Muscle of leg (tissue), 3 donors: ENCODE measurements at regions not wholly inside any gene's neighbourhood (a gene's known extent, or its start where the extent isn't known, plus 50 kb on each side); places are given as distances from the start of the nearest gene placed in this dataset.

Experiments used
- DNase-seq: peaks from one replicate; pipeline ENCODE4 v3.0.0; 2013
- H3K27ac ChIP-seq: one replicate; pipeline ENCODE4 v1.5.1; 2013; ENCODE audit warnings: mild to moderate bottlenecking, low read length, control low read depth
- H3K27me3 ChIP-seq: one replicate; pipeline ENCODE4 v1.6.1; 2013; ENCODE audit warnings: low read length; ENCODE audit not compliant: control insufficient read depth, insufficient read depth
- H3K36me3 ChIP-seq: one replicate; pipeline ENCODE4 v1.6.1; 2013; ENCODE audit warnings: low read length; ENCODE audit not compliant: control insufficient read depth, insufficient read depth
- H3K4me1 ChIP-seq: one replicate; pipeline ENCODE4 v1.6.1; 2013; ENCODE audit warnings: low read length; ENCODE audit not compliant: control insufficient read depth, insufficient read depth
- H3K4me3 ChIP-seq: one replicate; pipeline ENCODE4 v1.5.1; 2013; ENCODE audit warnings: low read length, control low read depth
- H3K9me3 ChIP-seq: replicated peaks from 2 replicates; pipeline ENCODE4 v1.6.1; 2013; ENCODE audit warnings: low read depth, low read length; ENCODE audit not compliant: control insufficient read depth
- WGBS: methylation state at CpG from one replicate; pipeline ENCODE4 v1.1.5; 2013; ENCODE audit warnings: missing lambda C conversion rate; ENCODE audit not compliant: insufficient coverage; 5-methylcytosine and 5-hydroxymethylcytosine counted together

DNA sequence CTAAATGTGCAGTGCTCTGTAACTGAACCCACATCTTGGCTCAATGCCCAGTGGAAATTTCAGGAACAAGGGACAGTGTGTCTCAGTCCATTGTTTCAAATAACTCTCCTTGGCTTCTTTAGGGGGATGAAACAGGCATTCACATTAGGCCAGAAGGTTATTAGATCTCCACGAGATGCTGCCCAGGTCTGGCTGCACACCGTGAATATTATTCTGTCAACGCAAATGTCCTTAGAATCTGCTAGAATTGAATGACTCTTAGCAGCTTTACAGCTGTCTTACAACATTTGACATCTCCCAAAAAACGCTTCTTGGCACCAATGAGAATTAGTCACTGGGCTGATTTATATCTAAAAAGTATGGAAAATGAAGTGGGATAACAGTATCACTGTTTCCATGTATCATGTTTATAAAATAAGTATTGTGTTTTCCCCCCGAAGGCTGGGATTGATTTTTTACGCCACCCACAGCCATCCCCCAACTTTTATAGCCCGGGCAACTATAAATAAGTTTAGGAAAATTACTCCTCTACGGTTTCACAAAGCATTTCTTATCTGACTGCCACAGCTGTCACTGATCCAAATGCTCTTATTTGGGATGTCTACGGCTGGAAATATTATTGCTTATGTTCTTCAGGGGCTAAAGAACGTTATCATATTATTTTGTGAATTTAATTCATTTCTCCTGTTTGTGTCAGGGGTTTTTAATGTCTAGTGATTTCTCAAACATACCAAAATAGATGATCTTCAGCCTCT is 559.7 kb upstream of the FAT1 start:
- H3K9me3 ChIP-seq: no peaks in the 10 kb centered on the region
- no peak overlapping the region for H3K4me3 ChIP-seq
- WGBS: 6% methylated on average over 2 of the region's 10 CpGs
- peak; percentile 67 for DNase-seq
- H3K36me3 ChIP-seq: no peaks in the 10 kb centered on the region
- peak overlapping the region; percentile 22 for H3K27ac ChIP-seq
- H3K27me3 ChIP-seq: no peaks in the 10 kb centered on the region
- peaks cover 3% of the 10 kb centered on the region for H3K4me1 ChIP-seq

DNA sequence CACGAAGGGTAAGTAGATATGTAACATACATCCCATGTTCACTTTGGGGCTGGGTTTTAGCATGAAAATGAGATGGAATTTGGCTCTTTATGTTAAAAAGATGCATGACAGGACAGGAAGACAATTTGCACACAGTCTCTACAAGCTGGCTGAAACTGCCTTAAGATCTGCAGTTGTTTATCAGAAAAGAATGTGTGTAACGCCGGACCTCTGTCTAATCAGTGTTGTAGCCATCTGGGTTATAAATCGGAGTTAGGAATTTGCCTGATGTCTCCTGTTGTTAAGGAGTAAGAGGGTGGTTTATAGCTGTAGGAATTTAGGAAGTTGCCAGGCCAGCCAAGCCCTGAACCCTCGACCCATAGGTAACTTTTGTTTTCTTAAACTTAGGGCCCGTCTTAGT is 562.9 kb upstream of the FAT1 start:
- no peaks in the 10 kb centered on the region for H3K9me3 ChIP-seq
- H3K4me3 ChIP-seq: no peak overlapping the region
- no peaks in the 10 kb centered on the region for H3K36me3 ChIP-seq
- DNase-seq: no peak
- H3K27ac ChIP-seq: no peak overlapping the region
- no CpG with 5 or more reads among the region's 6 CpGs for WGBS
- H3K27me3 ChIP-seq: no peaks in the 10 kb centered on the region
- H3K4me1 ChIP-seq: peaks cover 3% of the 10 kb centered on the region

DNA sequence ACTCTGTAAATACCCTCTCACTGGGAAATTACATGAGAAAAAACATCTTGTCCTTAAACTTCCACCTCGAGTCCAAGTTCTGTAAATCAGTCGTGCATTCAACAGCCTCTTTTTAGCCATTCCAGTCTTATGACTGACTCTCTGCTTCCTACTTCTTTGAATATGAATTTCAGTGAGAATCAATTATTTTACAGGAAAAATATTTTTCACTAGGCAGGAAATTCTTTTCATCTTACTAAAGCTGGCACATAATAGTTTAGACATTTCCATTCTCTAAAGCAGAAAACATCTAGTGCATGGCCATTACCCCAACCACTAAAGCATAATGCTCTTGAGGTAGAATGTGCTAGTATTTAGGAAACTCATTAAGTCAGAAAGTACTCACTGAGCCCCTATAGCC is 565.7 kb upstream of the FAT1 start:
- no peak for DNase-seq
- Histone ChIP-seq H3K9me3 (no peaks in the 10 kb centered on the region), H3K27me3 (no peaks in the 10 kb centered on the region), H3K4me1 (no peaks in the 10 kb centered on the region), H3K27ac (no peak overlapping the region), H3K4me3 (no peak overlapping the region), H3K36me3 (no peaks in the 10 kb centered on the region)
- no CpG with 5 or more reads among the region's 2 CpGs for WGBS

DNA sequence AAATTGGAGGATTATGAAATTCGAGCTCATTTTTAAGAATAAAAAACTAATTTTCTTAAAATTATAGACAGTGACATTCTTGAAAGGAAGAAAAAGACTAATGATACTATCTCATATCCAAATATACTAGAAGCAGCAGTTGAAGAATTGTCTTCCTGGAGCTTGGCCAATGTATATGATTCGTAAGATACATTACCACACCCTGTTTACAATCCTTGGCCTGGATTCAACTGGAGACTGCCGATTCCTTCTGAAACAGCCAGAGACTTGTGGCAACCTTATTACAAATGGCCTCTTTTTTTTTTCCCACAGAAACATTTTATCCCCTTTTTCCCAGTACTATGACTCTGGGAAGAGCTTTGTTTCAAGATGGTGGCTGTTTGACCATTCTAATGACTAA is 571.2 kb upstream of the FAT1 start:
- no peak for DNase-seq
- H3K4me3 ChIP-seq: no peak overlapping the region
- H3K27me3 ChIP-seq: no peaks in the 10 kb centered on the region
- peaks cover 4% of the 10 kb centered on the region for H3K9me3 ChIP-seq
- H3K27ac ChIP-seq: no peak overlapping the region
- no peaks in the 10 kb centered on the region for H3K36me3 ChIP-seq
- no peaks in the 10 kb centered on the region for H3K4me1 ChIP-seq
- WGBS: no CpG with 5 or more reads among the region's 3 CpGs

DNA sequence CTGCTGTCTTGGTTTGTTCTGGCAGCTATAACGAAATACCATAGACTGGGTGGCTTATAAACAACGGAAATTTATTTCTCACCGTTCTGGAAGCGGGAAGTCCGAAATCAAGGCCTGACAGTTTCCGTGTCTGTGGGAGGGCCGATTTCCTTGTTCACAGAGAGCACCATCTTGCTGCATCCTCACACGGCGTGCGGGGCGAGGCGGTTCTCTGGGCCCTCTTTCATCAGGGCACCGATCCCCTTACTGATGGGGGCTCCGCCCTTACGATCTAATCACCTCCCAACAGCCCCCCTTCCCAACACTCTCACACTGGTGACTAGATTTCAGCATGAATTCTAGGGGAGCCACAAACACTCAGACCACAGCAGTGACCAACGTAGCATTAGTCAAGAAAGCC is 578.3 kb upstream of the FAT1 start:
- Histone ChIP-seq H3K4me1 (peaks cover 7% of the 10 kb centered on the region), H3K27ac (no peak overlapping the region), H3K9me3 (no peaks in the 10 kb centered on the region), H3K4me3 (no peak overlapping the region), H3K27me3 (no peaks in the 10 kb centered on the region), H3K36me3 (no peaks in the 10 kb centered on the region)
- 97% methylated on average over 13 of the region's 16 CpGs for WGBS
- DNase-seq: no peak

DNA sequence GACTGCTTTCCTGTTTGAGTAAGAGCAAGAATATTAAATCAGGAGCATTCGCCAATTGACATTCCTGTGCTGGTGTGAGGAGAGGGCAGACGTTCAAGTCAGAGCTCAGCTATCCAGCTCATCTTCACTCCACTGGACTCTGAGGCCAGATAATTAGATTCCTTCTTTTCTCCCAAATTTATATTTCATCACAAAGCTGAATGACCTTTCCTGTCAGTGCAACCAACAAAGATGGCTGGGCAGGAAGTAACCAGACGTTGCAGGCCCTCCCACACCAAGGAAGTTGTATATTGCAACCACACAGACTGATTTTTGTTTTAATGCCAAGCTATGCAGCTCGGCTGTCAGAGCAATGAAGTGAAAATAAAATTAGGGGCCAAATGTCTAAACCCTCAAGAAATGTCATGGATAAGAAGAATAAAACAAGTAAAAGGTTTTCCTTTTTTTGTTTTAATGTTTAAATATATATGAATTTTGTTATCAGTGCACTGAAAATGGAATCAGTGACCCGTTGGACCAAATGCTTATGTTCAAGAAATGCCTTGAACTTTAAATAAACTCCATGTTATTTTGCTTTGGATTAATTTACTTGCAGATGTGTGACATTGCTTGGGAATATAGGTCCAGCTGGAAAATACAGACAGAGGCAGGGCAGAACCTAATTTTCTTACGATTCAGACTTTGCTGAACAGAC is 578.9 kb upstream of the FAT1 start:
- no CpG with 5 or more reads among the region's 6 CpGs for WGBS
- Histone ChIP-seq H3K4me3 (no peak overlapping the region), H3K36me3 (no peaks in the 10 kb centered on the region), H3K27ac (no peak overlapping the region), H3K27me3 (no peaks in the 10 kb centered on the region), H3K4me1 (peaks cover 7% of the 10 kb centered on the region), H3K9me3 (no peaks in the 10 kb centered on the region)
- peak; percentile 47 for DNase-seq

DNA sequence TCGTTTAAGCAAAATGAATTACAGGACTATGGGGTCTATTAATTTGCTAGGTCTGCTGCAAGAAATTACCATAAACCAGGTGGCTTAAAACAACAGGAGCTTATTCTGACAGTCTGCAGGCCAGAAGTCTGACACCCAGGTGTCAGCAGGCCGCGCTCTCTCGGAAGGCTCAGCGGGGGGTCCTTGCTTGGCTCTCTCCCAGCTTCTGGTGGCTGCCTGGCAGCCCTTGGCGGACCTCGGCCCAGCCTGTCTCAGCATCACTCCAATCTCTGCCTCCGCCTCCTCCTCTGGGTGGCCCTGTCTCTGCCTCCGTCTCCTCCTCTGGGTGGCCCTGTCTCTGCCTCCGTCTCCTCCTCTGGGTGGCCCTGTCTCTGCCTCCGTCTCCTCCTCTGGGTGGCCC is 580.5 kb upstream of the FAT1 start:
- DNase-seq: no peak
- no peaks in the 10 kb centered on the region for H3K9me3 ChIP-seq
- H3K4me3 ChIP-seq: no peak overlapping the region
- peaks cover 7% of the 10 kb centered on the region for H3K4me1 ChIP-seq
- H3K27ac ChIP-seq: no peak overlapping the region
- no peaks in the 10 kb centered on the region for H3K27me3 ChIP-seq
- H3K36me3 ChIP-seq: no peaks in the 10 kb centered on the region
- WGBS: 74% methylated on average over 5 of the region's 11 CpGs

DNA sequence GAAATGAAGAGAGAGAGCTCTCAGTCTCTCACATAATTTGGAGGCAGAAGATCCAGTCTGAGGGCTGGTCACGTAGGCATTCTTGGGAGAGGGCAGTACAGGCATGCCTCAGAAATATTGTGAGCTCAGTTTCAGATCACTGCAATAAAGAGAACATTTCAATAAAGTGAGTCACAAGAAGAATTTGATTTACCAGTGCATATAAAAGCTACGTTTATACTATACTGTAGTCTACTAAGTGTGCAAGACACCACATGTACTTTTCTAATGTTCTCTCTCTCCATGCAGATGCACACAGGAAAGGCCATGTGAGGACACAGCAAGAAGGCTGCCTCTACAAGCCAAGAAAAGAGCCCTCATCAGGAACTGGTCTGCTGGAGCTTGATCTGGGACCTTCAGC is 583.5 kb upstream of the FAT1 start:
- Histone ChIP-seq H3K27ac (no peak overlapping the region), H3K4me3 (no peak overlapping the region), H3K9me3 (no peaks in the 10 kb centered on the region), H3K27me3 (no peaks in the 10 kb centered on the region), H3K4me1 (peaks cover 7% of the 10 kb centered on the region), H3K36me3 (no peaks in the 10 kb centered on the region)
- WGBS: no CpG with 5 or more reads among the region's 2 CpGs
- DNase-seq: no peak

DNA sequence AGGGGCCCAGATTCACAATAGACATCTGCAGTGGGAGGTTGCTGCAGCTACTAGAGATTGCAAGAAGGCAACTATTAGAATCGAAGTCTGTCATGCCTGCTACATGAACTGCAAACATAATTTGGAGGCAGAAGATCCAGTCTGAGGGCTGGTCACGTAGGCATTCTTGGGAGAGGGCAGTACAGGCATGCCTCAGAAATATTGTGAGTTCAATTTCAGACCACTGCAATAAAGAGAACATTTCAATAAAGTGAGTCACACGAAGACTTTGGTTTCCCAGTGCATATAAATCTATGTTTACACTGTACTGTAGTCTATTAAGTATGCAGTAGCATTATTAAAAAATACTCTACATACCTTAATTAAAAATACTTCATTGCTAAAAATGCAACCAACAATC is 585.8 kb upstream of the FAT1 start:
- no peak overlapping the region for H3K27ac ChIP-seq
- no peak overlapping the region for H3K4me3 ChIP-seq
- no peaks in the 10 kb centered on the region for H3K36me3 ChIP-seq
- H3K9me3 ChIP-seq: no peaks in the 10 kb centered on the region
- no peaks in the 10 kb centered on the region for H3K27me3 ChIP-seq
- H3K4me1 ChIP-seq: no peaks in the 10 kb centered on the region
- 95% methylated on average over 2 of the region's 3 CpGs for WGBS
- DNase-seq: no peak

DNA sequence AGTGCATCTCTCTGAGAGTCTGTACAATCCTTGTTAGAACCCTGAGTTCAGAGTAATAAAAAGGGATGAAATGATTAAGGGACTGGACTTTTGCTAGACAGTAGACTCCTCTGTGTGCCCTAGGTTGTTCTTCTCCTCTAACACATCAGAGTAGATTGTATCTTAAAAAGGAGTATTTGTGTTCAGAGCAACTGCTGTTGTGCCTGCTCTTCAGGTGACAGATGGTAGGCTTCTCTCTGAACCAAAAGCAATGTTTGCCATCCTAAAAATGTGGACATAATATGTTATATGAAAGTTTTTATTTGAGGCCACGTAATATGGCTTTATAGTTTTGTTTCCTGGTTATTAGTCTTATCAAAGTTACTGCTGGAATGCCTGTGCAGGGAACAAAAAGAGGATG is 588.6 kb upstream of the FAT1 start:
- DNase-seq: no peak
- no peak overlapping the region for H3K4me3 ChIP-seq
- WGBS: 86% methylated on average over 1 of the region's 1 CpG
- H3K4me1 ChIP-seq: no peaks in the 10 kb centered on the region
- no peaks in the 10 kb centered on the region for H3K36me3 ChIP-seq
- H3K27ac ChIP-seq: no peak overlapping the region
- H3K9me3 ChIP-seq: no peaks in the 10 kb centered on the region
- no peaks in the 10 kb centered on the region for H3K27me3 ChIP-seq
